Activated naive CD8-positive, alpha-beta T cell treated with anti-CD3 and anti-CD28 coated beads for 36 hours (primary cell): ENCODE measurements at regions not wholly inside any gene's neighbourhood (a gene's known extent, or its start where the extent isn't known, plus 50 kb on each side); places are given as distances from the start of the nearest gene placed in this dataset.

Experiments used
- DNase-seq: peaks from one replicate; pipeline ENCODE4 v3.0.0; 2021
- H3K27ac Mint-ChIP-seq: one replicate; pipeline ENCODE4 v1.8.0; 2022; ENCODE audit warnings: mild to moderate bottlenecking, moderate library complexity, mixed read lengths
- H3K27me3 Mint-ChIP-seq: one replicate; pipeline ENCODE4 v1.8.0; 2022; ENCODE audit warnings: mild to moderate bottlenecking, mixed read lengths
- H3K36me3 Mint-ChIP-seq: one replicate; pipeline ENCODE4 v1.8.0; 2021; ENCODE audit warnings: mild to moderate bottlenecking, mixed read lengths
- H3K4me1 Mint-ChIP-seq: one replicate; pipeline ENCODE4 v1.8.0; 2021; ENCODE audit warnings: mixed read lengths
- H3K4me3 Mint-ChIP-seq: one replicate; pipeline ENCODE4 v1.8.0; 2022; ENCODE audit warnings: mild to moderate bottlenecking, moderate library complexity, mixed read lengths
- H3K9me3 Mint-ChIP-seq: one replicate; pipeline ENCODE4 v1.8.0; 2022; ENCODE audit warnings: mixed read lengths

- Mint-ChIP-seq H3K27ac (no peak overlapping the region), H3K36me3 (no peaks in the 10 kb centered on the region), H3K4me1 (no peaks in the 10 kb centered on the region), H3K27me3 (no peaks in the 10 kb centered on the region), H3K4me3 (no peak overlapping the region), H3K9me3 (no peaks in the 10 kb centered on the region)
- DNase-seq = no peak
These were observed 855.4 kb upstream of the ARPP21 start for GRCh38 chr3:34783876-34784275.

- DNase-seq = no peak
- Mint-ChIP-seq H3K27me3 (no peaks in the 10 kb centered on the region), H3K9me3 (no peaks in the 10 kb centered on the region), H3K27ac (no peak overlapping the region), H3K4me3 (no peak overlapping the region), H3K4me1 (no peaks in the 10 kb centered on the region), H3K36me3 (no peaks in the 10 kb centered on the region)
These were observed 846.3 kb upstream of the ARPP21 start for GRCh38 chr3:34793057-34793456.

GRCh38 chr3:34807611-34808010 lies 831.7 kb upstream of the ARPP21 start:
- Mint-ChIP-seq H3K4me1 (no peaks in the 10 kb centered on the region), H3K4me3 (no peak overlapping the region), H3K27ac (no peak overlapping the region), H3K9me3 (no peaks in the 10 kb centered on the region), H3K36me3 (no peaks in the 10 kb centered on the region), H3K27me3 (no peaks in the 10 kb centered on the region)
- no peak for DNase-seq

GRCh38 chr3:34808287-34808686 lies 831.0 kb upstream of the ARPP21 start:
- Mint-ChIP-seq H3K4me3 (no peak overlapping the region), H3K36me3 (no peaks in the 10 kb centered on the region), H3K27me3 (no peaks in the 10 kb centered on the region), H3K27ac (no peak overlapping the region), H3K4me1 (no peaks in the 10 kb centered on the region), H3K9me3 (no peaks in the 10 kb centered on the region)
- DNase-seq = no peak

- peaks cover 4% of the 10 kb centered on the region for H3K27me3 Mint-ChIP-seq
- H3K4me3 Mint-ChIP-seq = no peak overlapping the region
- no peaks in the 10 kb centered on the region for H3K36me3 Mint-ChIP-seq
These were observed 810.5 kb upstream of the ARPP21 start for GRCh38 chr3:34828847-34829246.

GRCh38 chr3:34832865-34833508 lies 806.3 kb upstream of the ARPP21 start:
- DNase-seq = no peak
- H3K27me3 Mint-ChIP-seq = peaks cover 4% of the 10 kb centered on the region
- peaks cover 2% of the 10 kb centered on the region for H3K9me3 Mint-ChIP-seq
- no peaks in the 10 kb centered on the region for H3K4me1 Mint-ChIP-seq
- H3K36me3 Mint-ChIP-seq = no peaks in the 10 kb centered on the region
- H3K27ac Mint-ChIP-seq = no peak overlapping the region
- no peak overlapping the region for H3K4me3 Mint-ChIP-seq

More at GRCh38 chr3:34828847-34829246, 810.5 kb upstream of the ARPP21 start:
- DNase-seq = no peak
- peaks cover 7% of the 10 kb centered on the region for H3K9me3 Mint-ChIP-seq
- H3K27ac Mint-ChIP-seq = no peak overlapping the region
- no peaks in the 10 kb centered on the region for H3K4me1 Mint-ChIP-seq

- DNase-seq = no peak
- Mint-ChIP-seq H3K27ac (no peak overlapping the region), H3K4me3 (no peak overlapping the region), H3K4me1 (no peaks in the 10 kb centered on the region), H3K36me3 (no peaks in the 10 kb centered on the region), H3K27me3 (no peaks in the 10 kb centered on the region), H3K9me3 (no peaks in the 10 kb centered on the region)
These were observed 801.2 kb upstream of the ARPP21 start for GRCh38 chr3:34837848-34838741.

GRCh38 chr3:34842706-34843480 lies 796.4 kb upstream of the ARPP21 start:
- H3K4me1 Mint-ChIP-seq = no peaks in the 10 kb centered on the region
- H3K36me3 Mint-ChIP-seq = no peaks in the 10 kb centered on the region

GRCh38 chr3:34844323-34844620 lies 795.1 kb upstream of the ARPP21 start:
- H3K27me3 Mint-ChIP-seq = no peaks in the 10 kb centered on the region
- H3K36me3 Mint-ChIP-seq = no peaks in the 10 kb centered on the region
- H3K9me3 Mint-ChIP-seq = no peaks in the 10 kb centered on the region
- H3K4me3 Mint-ChIP-seq = no peak overlapping the region
- no peak for DNase-seq
- no peak overlapping the region for H3K27ac Mint-ChIP-seq
- H3K4me1 Mint-ChIP-seq = no peaks in the 10 kb centered on the region

More at GRCh38 chr3:34842706-34843480, 796.4 kb upstream of the ARPP21 start:
- Mint-ChIP-seq H3K27ac (no peak overlapping the region), H3K4me3 (no peak overlapping the region), H3K9me3 (no peaks in the 10 kb centered on the region), H3K27me3 (no peaks in the 10 kb centered on the region)
- no peak for DNase-seq

- DNase-seq = no peak
- no peaks in the 10 kb centered on the region for H3K27me3 Mint-ChIP-seq
- no peaks in the 10 kb centered on the region for H3K9me3 Mint-ChIP-seq
- H3K27ac Mint-ChIP-seq = no peak overlapping the region
- H3K4me3 Mint-ChIP-seq = no peak overlapping the region
- H3K4me1 Mint-ChIP-seq = no peaks in the 10 kb centered on the region
- no peaks in the 10 kb centered on the region for H3K36me3 Mint-ChIP-seq
These were observed 788.2 kb upstream of the ARPP21 start for GRCh38 chr3:34851137-34851536.

GRCh38 chr3:34852844-34853439 lies 786.4 kb upstream of the ARPP21 start:
- Mint-ChIP-seq H3K4me3 (no peak overlapping the region), H3K4me1 (no peaks in the 10 kb centered on the region), H3K9me3 (no peaks in the 10 kb centered on the region), H3K27me3 (no peaks in the 10 kb centered on the region), H3K27ac (no peak overlapping the region), H3K36me3 (no peaks in the 10 kb centered on the region)
- DNase-seq = no peak

GRCh38 chr3:34856081-34856947 lies 783.0 kb upstream of the ARPP21 start:
- no peaks in the 10 kb centered on the region for H3K27me3 Mint-ChIP-seq
- no peaks in the 10 kb centered on the region for H3K4me1 Mint-ChIP-seq
- DNase-seq = no peak
- H3K4me3 Mint-ChIP-seq = no peak overlapping the region
- no peaks in the 10 kb centered on the region for H3K9me3 Mint-ChIP-seq
- no peak overlapping the region for H3K27ac Mint-ChIP-seq
- H3K36me3 Mint-ChIP-seq = no peaks in the 10 kb centered on the region

GRCh38 chr3:34858067-34858660 lies 781.2 kb upstream of the ARPP21 start:
- Mint-ChIP-seq H3K9me3 (no peaks in the 10 kb centered on the region), H3K27me3 (no peaks in the 10 kb centered on the region), H3K36me3 (no peaks in the 10 kb centered on the region), H3K4me3 (no peak overlapping the region), H3K27ac (no peak overlapping the region), H3K4me1 (no peaks in the 10 kb centered on the region)
- no peak for DNase-seq

GRCh38 chr3:34859746-34860145 lies 779.6 kb upstream of the ARPP21 start:
- no peaks in the 10 kb centered on the region for H3K9me3 Mint-ChIP-seq

More at GRCh38 chr3:34859746-34860145, 779.6 kb upstream of the ARPP21 start:
- DNase-seq = no peak
- no peaks in the 10 kb centered on the region for H3K27me3 Mint-ChIP-seq
- no peaks in the 10 kb centered on the region for H3K36me3 Mint-ChIP-seq
- H3K4me1 Mint-ChIP-seq = no peaks in the 10 kb centered on the region
- H3K27ac Mint-ChIP-seq = no peak overlapping the region
- no peak overlapping the region for H3K4me3 Mint-ChIP-seq
